NCI-H526 (cell line): ENCODE measurements at regions not wholly inside any gene's neighbourhood (a gene's known extent, or its start where the extent isn't known, plus 50 kb on each side); places are given as distances from the start of the nearest gene placed in this dataset.
"Not testable (repeated sequence)": the region's sequence is repeated elsewhere in the genome, so short reads cannot be mapped to it uniquely, and the experiment has no call there.

Experiments used
- DNase-seq, 2 experiments: peaks; one replicate each; lab custom pipeline; 2025; lab: John Stamatoyannopoulos, UW

GRCh38 chr1:78203410-78203982 is 157.7 kb downstream of the GIPC2 start:
- not testable (repeated sequence) for DNase-seq

DNA sequence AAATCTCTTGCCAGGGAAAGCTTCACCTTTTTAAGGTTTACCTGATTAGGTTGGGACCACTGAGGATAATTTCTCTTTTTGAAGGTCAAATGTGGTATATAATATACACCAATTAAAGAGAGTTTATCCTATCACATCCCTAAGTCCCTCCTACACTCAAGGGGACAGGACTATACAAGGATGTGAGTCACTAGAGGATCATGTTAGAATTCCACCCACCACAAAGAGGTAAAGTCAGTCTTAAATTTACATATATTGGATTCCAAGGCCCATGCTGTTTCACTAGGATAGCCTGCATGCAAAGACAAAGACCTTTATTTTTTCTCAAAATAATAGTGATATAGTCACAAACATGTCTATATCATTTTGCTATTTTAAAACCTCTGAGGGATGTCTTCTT is 164.4 kb downstream of the GIPC2 start:
- DNase-seq: no peak

DNA sequence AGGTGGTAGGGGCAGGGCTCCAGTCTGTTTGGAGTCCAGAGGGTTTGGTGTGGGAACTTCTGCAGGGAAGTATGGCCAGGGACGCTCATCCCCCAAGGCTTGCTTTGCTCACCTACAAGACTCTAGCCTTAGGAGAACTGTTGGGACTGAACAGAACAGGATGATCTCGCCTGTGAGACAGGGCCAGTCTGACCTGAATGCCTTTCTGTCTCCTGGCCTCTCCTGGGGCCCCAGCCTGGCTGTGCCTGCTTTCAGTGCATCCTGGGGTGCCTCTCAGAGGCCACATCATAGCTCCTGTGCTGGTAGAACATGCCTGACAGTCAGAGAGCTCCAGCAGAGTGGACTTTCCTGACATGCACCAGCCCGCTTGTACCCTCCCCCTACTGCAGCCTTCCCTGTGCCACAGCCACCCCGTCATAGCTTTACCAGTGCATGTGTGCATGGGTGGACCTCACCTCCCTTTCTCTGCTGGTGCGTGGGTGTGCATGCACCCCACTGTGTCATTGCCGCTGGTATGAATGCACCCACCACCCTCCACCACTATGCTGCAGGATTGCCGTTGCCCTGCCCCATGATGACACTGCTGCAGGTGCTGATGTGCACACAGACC is 165.8 kb downstream of the GIPC2 start:
- DNase-seq: no peak

- DNase-seq: no peak
These were observed 168.6 kb downstream of the GIPC2 start for GRCh38 chr1:78214334-78214733.

DNA sequence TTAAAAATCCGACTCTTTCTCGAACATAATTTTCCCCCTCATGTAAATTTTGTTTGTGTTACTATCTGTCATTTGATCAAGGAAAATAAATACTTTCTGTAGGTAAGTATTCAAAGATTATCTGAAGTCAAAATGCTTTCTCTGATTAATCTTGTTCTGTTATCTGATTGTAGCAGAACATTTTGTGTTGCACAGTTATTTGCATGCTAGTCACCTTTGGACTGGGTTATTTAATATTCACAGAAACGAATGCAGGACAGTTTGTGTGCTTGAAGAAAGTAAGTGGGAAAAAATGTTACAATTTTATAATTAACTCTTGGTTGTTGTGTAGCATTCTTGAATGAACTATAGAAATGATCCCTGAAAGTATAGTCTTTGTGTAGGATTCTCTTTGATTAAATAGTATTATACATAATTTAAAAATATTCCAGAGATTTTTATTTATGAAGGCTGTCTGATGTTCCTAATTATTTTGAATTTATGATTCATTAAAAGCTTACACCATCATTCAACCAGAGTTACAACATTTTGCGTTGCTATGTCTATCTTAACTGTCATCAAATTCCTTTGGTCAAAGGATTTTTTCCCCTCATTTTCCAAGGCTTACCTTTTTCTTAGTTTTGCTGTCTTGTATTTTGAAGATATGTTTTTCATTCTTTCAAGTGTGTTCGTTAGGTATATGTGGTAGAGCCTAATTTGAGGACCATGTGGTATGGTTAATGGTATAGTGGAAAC is 176.6 kb downstream of the GIPC2 start:
- peak in 1 of 2 experiments; percentile 13 for DNase-seq

DNA sequence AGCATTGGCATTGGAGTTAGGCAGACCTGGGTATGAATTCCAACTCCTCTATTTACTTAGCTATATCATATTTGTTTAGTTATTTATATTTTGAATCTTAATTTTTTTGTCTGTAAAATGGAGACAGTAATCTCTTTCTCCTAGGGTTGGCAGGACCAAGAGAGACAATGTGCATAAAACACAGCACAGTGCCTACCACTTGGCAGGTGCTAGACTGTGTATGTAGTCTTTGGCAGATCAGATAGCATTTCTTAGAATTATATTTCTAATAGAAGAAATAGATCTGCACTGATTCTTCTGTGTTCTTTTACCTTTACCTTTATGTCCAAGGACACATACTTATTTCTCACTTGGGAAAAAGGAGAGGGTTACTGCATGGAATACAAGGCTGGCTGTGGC is 177.2 kb downstream of the GIPC2 start:
- DNase-seq: no peak

DNA sequence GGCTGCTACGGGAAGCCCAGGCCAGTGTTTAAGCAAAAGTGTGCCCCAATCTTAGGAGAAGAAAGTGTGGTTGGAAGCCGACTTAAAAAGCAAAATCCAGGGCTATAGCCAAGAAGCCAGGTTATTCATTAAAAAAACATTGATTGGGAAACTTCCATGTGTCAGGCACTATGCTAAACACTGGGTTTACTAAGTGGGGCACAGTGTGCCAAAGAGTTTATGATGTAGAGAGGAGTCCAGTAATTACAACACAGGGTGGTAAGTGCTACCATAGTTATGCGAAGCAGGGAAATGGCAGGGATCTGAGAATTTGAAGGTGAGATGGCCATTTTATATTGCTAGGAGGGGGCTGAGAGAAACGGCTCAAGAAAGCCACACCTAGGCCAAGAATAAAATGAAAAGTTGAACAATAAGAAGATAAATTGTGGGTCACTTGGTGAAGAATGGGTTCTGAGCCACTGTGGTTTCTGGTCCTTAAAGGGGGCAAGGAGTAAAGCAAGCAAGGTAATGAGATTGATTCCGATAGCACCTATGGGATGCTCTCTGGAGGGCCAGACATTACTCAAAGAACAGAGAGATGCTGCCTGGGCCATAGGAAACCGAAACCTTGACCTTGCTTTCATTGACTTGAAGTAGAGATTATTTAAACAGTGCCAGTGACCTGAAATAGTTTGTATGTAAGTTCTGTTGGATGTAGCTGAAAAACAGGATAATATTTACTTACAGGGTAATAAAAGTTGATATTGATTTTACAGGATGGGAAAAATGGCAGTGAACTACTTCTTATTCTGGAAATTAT is 177.8 kb downstream of the GIPC2 start:
- DNase-seq: no peak

DNA sequence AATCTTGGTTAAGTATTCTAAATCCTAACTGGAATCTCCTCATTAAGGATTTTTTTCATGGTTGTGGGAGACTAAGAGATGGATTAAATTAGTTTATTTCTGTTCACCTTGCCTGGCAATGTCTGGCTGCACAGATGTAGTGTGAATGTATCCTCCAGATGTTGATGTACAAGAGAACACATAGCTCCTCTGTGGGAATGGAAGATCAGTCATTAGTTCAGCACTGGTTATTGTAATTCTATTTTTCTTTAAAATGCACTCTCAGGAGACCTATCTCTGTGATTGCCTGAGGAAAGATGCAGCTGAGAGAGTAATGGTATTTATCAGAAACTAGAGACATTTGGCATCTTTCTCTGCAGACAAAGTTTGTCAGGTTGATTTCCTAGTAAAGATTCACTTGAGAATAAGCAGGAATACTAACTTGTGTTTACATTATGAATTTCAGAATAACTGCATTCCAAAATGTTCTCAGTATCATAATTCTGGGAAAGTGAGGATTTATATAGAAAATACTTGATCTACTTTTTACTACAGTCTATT is 178.6 kb downstream of the GIPC2 start:
- no peak for DNase-seq

GRCh38 chr1:78224861-78225552 is 179.2 kb downstream of the GIPC2 start:
- no peak for DNase-seq

DNA sequence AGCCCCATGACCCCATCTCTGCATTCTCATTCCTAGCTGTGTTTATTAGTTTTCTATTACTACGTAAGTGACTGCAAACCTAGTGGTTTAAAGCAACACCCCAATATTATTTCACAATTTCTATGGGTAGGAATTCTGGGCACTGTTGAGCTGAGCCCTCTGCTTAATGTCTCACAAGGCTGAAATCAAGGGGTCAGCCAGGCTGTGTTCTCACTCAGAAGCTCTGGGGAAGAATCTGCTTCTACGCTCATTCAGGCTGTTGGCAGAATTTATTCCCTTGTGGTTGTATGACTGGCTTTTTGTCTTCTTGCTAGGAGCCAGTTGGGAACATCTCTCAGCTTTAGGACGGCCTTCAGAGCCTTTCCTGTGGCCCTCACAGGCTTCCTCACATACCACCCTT is 181.0 kb downstream of the GIPC2 start:
- no peak for DNase-seq

DNA sequence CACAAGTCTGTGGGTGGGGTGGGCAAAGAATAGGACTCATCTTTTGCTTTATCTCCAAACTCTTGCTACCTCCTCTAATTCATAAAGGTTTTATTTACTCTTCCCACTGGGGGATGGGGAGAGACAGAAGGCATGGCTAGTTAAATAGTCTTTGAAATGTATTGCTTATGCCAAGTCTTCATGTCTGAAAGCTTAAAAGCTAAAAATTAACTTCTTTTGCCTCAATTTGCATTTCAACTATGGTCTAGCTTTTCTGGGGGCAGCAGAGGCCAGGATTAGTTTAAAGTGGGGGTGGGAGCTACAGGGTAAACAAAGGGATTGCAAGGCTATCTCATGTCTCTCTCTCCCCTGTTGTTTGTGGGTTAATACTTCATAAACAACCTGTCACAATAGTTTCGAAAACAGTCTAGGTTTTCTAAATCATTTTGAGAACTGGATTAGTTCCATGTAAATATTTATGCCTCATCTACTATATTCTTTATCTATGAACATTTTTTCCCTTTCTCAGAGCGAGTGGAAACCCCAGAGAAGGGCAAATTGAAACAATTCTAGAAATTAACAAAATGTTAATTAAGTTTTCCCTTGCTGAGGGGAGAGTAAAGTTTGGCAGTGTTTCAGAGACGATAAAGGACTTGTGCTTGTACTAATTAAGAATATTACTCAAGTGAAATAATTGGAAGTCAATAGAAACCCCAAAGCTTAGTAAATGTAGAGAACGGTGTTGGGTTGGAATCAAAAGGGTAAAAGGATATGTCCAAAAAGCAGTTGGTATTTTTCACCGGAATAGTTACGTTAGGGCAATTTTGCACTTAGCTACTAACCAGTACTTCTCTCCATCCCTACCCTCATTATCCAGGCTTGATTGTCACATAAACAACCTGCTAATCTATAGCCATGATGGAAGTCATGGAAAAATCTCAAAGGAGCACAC is 182.2 kb downstream of the GIPC2 start:
- no peak for DNase-seq

- no peak for DNase-seq
These were observed 183.6 kb downstream of the GIPC2 start for GRCh38 chr1:78229344-78229743.

DNA sequence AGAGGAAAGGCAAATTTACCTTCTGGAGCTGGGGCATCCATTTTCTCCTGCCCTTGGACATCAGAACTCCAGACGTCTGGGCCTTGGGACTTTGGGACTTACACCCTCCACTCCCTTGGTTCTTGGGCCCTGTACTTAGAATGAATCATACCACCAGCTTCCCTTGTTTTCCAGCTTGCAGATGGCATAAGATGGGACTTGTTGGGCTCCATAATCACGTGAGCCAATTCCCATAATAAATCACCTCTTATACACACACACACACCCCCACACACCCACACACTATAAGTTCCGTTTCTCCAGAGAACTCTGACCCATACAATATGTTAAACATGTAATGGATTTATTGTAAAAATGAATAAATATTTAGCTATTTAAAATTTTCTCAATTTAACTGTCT is 185.7 kb downstream of the GIPC2 start:
- no peak for DNase-seq

- DNase-seq: no peak
These were observed 186.1 kb downstream of the GIPC2 start for GRCh38 chr1:78231894-78232293.

- DNase-seq: no peak
These were observed 186.9 kb downstream of the GIPC2 start for GRCh38 chr1:78232630-78233029.

DNA sequence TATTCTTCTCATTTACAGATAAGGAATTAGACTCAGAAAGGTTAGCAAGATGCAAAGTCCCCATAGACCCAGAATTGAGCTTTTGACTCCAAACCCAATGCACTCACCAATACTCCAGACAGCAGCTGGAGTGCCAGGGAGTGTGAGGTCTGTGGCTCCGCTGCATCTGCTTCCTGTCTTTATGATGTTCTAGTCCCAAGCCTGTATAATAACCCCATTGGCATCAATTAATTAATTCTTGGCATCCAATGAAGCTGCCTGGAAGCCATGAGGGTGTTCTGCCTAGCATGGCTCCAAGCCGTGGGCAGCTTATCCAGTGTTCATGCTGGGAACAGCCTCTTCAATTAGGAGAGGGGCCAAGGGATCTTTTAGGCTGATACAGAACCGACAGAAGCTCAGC is 188.7 kb downstream of the GIPC2 start:
- DNase-seq: no peak

DNA sequence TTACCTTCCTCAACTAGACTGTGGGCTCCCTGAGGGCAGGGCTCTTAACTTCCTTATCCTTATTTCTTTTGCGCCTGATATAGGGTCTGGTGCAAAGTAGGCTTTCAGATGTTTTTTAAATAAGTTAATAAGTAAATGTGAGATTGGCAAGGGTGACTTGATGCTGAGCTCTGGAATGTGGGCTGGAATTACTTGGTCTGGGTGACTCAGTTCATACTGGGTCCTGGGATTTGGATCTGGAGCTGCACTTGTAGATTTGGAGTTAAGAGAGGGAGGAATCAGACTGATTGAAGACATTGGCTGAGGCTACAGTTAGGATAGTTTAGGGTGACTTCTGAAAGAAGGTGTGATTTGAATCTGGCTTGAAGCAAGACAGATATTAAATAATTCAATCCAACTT is 190.9 kb downstream of the GIPC2 start:
- no peak for DNase-seq

GRCh38 chr1:78237364-78237916 is 191.7 kb downstream of the GIPC2 start:
- DNase-seq: no peak

GRCh38 chr1:78240191-78240590 is 194.4 kb downstream of the GIPC2 start:
- DNase-seq: no peak

DNA sequence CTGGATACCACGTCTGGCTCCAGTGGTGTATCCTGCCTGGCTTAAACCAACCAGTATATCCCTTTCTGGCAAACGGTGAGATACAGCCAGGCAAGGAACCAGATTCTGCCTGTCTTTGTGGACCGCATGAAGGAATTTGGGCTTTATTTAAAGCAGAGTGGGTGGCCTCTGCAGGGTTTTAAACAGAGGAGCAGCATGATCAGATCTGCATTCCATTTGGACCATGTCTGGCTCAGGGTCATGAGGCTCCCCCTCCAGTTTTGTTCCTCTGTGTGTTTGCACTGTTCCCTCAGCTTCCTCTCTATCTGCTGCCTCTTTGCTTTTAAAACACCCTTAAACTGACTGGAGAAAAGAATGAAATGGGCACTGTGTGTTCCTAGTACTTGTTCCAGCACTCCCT is 195.0 kb downstream of the GIPC2 start:
- no peak for DNase-seq
